Mucosa of gallbladder (tissue), 1 donor: ENCODE measurements at regions not wholly inside any gene's neighbourhood (a gene's known extent, or its start where the extent isn't known, plus 50 kb on each side); places are given as distances from the start of the nearest gene placed in this dataset.

Experiments
- DNase-seq: peaks from one replicate; pipeline ENCODE4 v3.0.0-alpha.2; 2020; ENCODE audit warnings: low spot score
- donor health status: DM: no; HTN: no; CAD: no.

GRCh38 chr2:104528101-104528500 lies 325.8 kb upstream of the POU3F3 start:
- no peak for DNase-seq

- DNase-seq = no peak
Observed at GRCh38 chr2:104531122-104531521, 322.8 kb upstream of the POU3F3 start.

GRCh38 chr2:104537116-104537515 lies 316.8 kb upstream of the POU3F3 start:
- no peak for DNase-seq

GRCh38 chr2:104538077-104538476 lies 315.8 kb upstream of the POU3F3 start:
- no peak for DNase-seq

- DNase-seq = no peak
Observed at GRCh38 chr2:104539649-104540048, 314.3 kb upstream of the POU3F3 start.

- no peak for DNase-seq
Observed at GRCh38 chr2:104545055-104545454, 308.9 kb upstream of the POU3F3 start.

- no peak for DNase-seq
Observed at GRCh38 chr2:104546537-104546936, 307.4 kb upstream of the POU3F3 start.

GRCh38 chr2:104547221-104547620 lies 306.7 kb upstream of the POU3F3 start:
- no peak for DNase-seq

- DNase-seq = no peak
Observed at GRCh38 chr2:104561251-104561650, 292.7 kb upstream of the POU3F3 start.

GRCh38 chr2:104562537-104562936 lies 291.4 kb upstream of the POU3F3 start:
- no peak for DNase-seq

- no peak for DNase-seq
Observed at GRCh38 chr2:104563398-104563996, 290.4 kb upstream of the POU3F3 start.

GRCh38 chr2:104568247-104568646 lies 285.7 kb upstream of the POU3F3 start:
- DNase-seq = no peak

GRCh38 chr2:104570259-104570658 lies 283.7 kb upstream of the POU3F3 start:
- DNase-seq = no peak

- DNase-seq = no peak
Observed at GRCh38 chr2:104572834-104573233, 281.1 kb upstream of the POU3F3 start.

- DNase-seq = no peak
Observed at GRCh38 chr2:104574367-104574766, 279.5 kb upstream of the POU3F3 start.

GRCh38 chr2:104577143-104577542 lies 276.8 kb upstream of the POU3F3 start:
- no peak for DNase-seq

- no peak for DNase-seq
Observed at GRCh38 chr2:104582471-104582870, 271.4 kb upstream of the POU3F3 start.

- no peak for DNase-seq
Observed at GRCh38 chr2:104583811-104584210, 270.1 kb upstream of the POU3F3 start.

GRCh38 chr2:104584393-104584792 lies 269.5 kb upstream of the POU3F3 start:
- no peak for DNase-seq

- DNase-seq = no peak
Observed at GRCh38 chr2:104595576-104595975, 258.3 kb upstream of the POU3F3 start.

- DNase-seq = no peak
Observed at GRCh38 chr2:104597942-104598341, 256.0 kb upstream of the POU3F3 start.

- DNase-seq = no peak
Observed at GRCh38 chr2:104598636-104599035, 255.3 kb upstream of the POU3F3 start.

GRCh38 chr2:104599787-104600510 lies 254.0 kb upstream of the POU3F3 start:
- DNase-seq = no peak

GRCh38 chr2:104606056-104606455 lies 247.9 kb upstream of the POU3F3 start:
- no peak for DNase-seq
